NCI-H1436 treated with DMSO at 0.1 percent for 48 hours (cell line): ENCODE measurements at regions not wholly inside any gene's neighbourhood (a gene's known extent, or its start where the extent isn't known, plus 50 kb on each side); places are given as distances from the start of the nearest gene placed in this dataset.
"Not testable (repeated sequence)": the region's sequence is repeated elsewhere in the genome, so short reads cannot be mapped to it uniquely, and the experiment has no call there.

Experiments used
- DNase-seq: peaks from one replicate; lab custom pipeline; 2025; lab: John Stamatoyannopoulos, UW

GRCh38 chr5:21482983-21483650, 1370.0 kb downstream of the CDH12 start:
- not testable (repeated sequence) for DNase-seq

- not testable (repeated sequence) for DNase-seq
Measured at GRCh38 chr5:21482522-21482921, 1370.6 kb downstream of the CDH12 start.

GRCh38 chr5:21481320-21482270, 1371.5 kb downstream of the CDH12 start:
- DNase-seq, result not testable (repeated sequence)

GRCh38 chr5:21480054-21480453, 1373.1 kb downstream of the CDH12 start:
- not testable (repeated sequence) for DNase-seq

- DNase-seq, result not testable (repeated sequence)
Measured at GRCh38 chr5:21473981-21474380, 1379.2 kb downstream of the CDH12 start.

- not testable (repeated sequence) for DNase-seq
Measured at GRCh38 chr5:21473436-21473835, 1379.7 kb downstream of the CDH12 start.

- DNase-seq, result not testable (repeated sequence)
Measured at GRCh38 chr5:21471691-21472090, 1381.5 kb downstream of the CDH12 start.

- DNase-seq, result not testable (repeated sequence)
Measured at GRCh38 chr5:21469523-21470101, 1383.5 kb downstream of the CDH12 start.

- not testable (repeated sequence) for DNase-seq
Measured at GRCh38 chr5:21467544-21467943, 1385.6 kb downstream of the CDH12 start.

- not testable (repeated sequence) for DNase-seq
Measured at GRCh38 chr5:21459744-21460073, 1393.4 kb downstream of the CDH12 start.

GRCh38 chr5:21452449-21452848, 1400.7 kb downstream of the CDH12 start:
- no peak for DNase-seq

- DNase-seq, result no peak
Measured at GRCh38 chr5:21432646-21433045, 1420.5 kb downstream of the CDH12 start.

- DNase-seq, result no peak
Measured at GRCh38 chr5:21424907-21425306, 1428.2 kb downstream of the CDH12 start.

GRCh38 chr5:21419383-21419782, 1431.4 kb upstream of the CDH18 start:
- no peak for DNase-seq

- DNase-seq, result not testable (repeated sequence)
Measured at GRCh38 chr5:21402089-21402488, 1414.1 kb upstream of the CDH18 start.

GRCh38 chr5:21398511-21398910, 1410.5 kb upstream of the CDH18 start:
- no peak for DNase-seq

GRCh38 chr5:21397693-21398092, 1409.7 kb upstream of the CDH18 start:
- DNase-seq, result no peak

GRCh38 chr5:21391506-21391905, 1403.5 kb upstream of the CDH18 start:
- no peak for DNase-seq

GRCh38 chr5:21360754-21361153, 1372.8 kb upstream of the CDH18 start:
- DNase-seq, result not testable (repeated sequence)

GRCh38 chr5:21341948-21342261, 1353.9 kb upstream of the CDH18 start:
- not testable (repeated sequence) for DNase-seq

- not testable (repeated sequence) for DNase-seq
Measured at GRCh38 chr5:21341203-21341947, 1353.4 kb upstream of the CDH18 start.

GRCh38 chr5:21340233-21340632, 1352.2 kb upstream of the CDH18 start:
- not testable (repeated sequence) for DNase-seq
